ENCODE measurements at regions not wholly inside any gene's neighbourhood (a gene's known extent, or its start where the extent isn't known, plus 50 kb on each side); places are given as distances from the start of the nearest gene placed in this dataset.
"Not testable (repeated sequence)": the region's sequence is repeated elsewhere in the genome, so short reads cannot be mapped to it uniquely, and the experiment has no call there.

- DNase-seq: peak; percentile 25
Observed at GRCh38 chr14:80055667-80056496, 155.4 kb downstream of the DIO2 start.

DNA sequence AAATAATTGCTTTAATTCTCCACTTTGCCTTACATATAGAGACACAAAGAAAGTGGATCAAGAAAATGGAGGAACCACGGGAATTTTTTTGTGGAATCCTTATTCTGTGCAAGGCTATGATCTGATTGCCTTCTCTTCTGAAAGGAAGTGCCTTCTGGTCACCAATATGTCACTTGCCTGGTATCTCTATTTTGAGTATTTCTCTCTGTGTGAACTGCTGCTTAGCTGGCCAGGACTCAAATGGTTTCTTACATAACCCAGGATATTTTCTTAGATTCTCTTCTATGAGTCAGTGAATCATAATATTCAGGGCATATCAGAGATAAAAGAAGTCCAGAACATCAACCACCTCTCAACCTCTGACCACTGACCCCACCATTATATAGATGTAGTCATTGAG lies 156.1 kb downstream of the DIO2 start:
- DNase-seq: no peak

DNA sequence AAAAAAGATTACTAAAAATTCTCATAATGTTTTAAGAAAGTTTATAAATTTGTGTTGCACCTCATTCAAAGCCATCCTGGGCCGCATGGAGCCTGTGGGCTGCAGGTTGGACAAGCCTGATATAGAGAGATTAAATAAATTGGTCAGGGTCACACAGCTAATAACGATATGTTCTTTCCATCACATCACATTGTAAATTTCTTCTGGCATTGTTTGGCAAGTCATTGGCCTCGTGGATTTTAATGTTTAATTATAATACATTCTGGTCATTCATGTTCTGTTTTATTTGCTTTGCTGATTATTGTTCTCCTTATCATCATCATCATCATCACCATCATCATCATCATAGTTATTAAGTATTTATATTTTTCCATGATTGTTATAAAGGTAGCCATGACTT lies 157.3 kb downstream of the DIO2 start:
- DNase-seq: no peak

GRCh38 chr14:80049055-80049454 lies 162.2 kb downstream of the DIO2 start:
- DNase-seq: no peak

GRCh38 chr14:80047761-80048160 lies 163.5 kb downstream of the DIO2 start:
- DNase-seq: no peak

DNA sequence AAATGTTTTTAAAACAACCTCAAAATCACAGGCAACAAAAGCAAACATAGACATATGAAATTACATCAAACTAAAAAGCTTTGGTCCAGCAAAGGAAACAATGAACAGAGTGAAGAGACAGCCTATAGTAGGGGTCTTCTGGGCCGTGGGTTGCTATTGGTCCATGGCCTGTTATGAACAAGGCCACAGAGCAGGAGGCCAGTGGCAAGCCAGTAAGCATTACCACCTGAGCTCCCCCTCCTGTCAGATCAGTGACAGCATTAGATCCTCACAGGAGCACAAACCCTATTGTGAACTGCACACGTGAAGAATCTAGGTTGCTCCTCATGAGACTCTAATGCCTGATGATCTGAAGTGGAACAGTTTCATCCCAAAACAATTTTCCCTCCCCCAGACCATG lies 174.0 kb downstream of the DIO2 start:
- DNase-seq: no peak

GRCh38 chr14:80024417-80024816 lies 186.9 kb downstream of the DIO2 start:
- DNase-seq: no peak

GRCh38 chr14:80018476-80018875 lies 192.8 kb downstream of the DIO2 start:
- DNase-seq: not testable (repeated sequence)

DNA sequence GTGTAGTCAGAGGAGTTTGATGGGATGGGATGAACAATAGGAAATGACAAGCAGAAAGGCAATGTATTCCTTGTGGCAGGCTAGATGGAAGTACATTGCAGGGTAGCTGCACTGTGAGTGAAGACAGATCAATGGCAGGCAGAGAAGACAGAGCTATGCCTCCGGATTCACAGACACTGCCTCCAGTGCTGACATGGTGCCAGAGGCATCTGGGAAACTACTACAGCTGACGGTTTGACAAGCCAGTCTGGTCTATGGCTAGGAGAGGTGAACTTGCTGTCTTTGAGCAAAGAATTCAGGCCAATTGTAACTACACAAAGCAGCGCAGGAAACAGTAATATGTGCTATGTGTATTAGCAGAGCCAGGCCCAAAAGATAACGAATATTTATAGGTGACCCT lies 193.5 kb downstream of the DIO2 start:
- DNase-seq: no peak

DNA sequence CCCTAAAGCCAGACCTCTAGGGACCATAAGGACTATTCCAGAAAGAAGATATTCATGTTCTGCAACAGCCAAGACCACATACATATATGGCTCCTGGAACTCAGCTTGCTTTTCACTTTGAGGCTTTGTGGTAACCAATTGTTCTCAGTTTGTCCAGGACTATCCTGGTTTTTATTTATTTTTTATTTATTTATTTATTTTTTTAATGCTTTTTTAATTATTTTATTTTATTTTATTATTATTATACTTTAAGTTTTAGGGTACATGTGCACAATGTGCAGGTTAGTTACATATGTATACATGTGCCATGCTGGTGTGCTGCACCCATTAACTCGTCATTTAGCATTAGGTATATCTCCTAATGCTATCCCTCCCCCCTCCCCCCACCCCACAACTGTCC lies 201.1 kb downstream of the DIO2 start:
- not testable (repeated sequence) for DNase-seq

DNA sequence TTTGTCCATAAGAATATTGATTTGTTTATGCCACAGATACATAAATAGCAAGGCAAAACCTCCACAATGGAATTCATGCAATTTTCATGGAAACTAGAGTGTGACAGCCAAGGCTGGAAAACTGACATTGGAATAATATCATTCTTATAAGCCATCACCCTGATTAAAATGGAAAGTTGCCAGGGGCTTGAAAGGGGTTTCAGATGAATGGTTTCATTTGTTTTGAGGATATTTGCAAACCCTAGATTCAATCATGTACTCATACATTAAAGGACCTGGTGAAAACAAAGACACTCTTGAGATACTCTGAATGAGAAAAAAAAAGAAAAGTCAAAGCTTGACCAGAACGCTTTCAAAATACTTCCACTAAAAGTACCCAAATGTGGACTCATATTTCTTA lies 205.7 kb downstream of the DIO2 start:
- DNase-seq: peak; percentile 63

DNA sequence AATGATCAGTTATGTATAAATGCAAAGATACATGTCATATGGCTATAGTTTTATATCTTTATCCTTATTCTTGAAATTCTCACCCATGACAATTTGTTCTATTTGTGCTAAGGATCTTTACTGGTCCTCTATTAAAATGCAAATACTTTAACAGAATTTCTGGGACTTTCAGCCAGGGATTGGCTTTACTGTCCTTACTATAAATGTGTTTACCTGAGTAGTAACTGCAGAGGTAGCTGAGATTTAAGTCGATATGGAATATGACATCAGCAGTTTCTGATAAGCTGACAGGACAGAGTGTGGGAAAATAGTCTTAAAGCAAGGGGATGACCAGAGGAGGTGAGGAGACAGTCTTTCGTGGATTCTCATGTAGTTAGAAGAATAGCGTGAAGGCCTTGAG lies 206.4 kb downstream of the DIO2 start:
- no peak for DNase-seq

DNA sequence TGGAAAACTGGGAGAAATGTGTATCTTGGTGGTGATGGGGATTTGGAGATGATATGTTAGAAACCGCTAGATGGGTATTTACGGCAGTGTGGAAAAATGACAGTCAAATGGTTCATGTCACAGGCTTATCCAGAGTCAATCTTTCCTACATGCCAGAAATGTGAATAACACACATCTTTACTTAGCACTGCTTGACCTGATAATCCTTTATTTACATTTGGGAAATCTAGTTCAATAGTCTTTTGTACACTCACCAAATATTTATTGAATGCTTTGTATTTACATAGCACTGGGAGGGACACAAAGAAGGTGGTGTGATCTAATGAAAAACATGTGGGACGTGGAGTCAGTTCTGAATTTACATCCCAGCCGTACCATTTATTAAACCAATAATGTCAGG lies 208.2 kb downstream of the DIO2 start:
- DNase-seq: peak; percentile 64

GRCh38 chr14:79997509-79998208 lies 213.6 kb downstream of the DIO2 start:
- DNase-seq: no peak

GRCh38 chr14:79992407-79993198 lies 218.7 kb downstream of the DIO2 start:
- DNase-seq: no peak

- DNase-seq: no peak
Observed at GRCh38 chr14:79991866-79992265, 219.4 kb downstream of the DIO2 start.

GRCh38 chr14:79989990-79990389 lies 221.3 kb downstream of the DIO2 start:
- DNase-seq: no peak

- no peak for DNase-seq
Observed at GRCh38 chr14:79986251-79986650, 225.1 kb downstream of the DIO2 start.

DNA sequence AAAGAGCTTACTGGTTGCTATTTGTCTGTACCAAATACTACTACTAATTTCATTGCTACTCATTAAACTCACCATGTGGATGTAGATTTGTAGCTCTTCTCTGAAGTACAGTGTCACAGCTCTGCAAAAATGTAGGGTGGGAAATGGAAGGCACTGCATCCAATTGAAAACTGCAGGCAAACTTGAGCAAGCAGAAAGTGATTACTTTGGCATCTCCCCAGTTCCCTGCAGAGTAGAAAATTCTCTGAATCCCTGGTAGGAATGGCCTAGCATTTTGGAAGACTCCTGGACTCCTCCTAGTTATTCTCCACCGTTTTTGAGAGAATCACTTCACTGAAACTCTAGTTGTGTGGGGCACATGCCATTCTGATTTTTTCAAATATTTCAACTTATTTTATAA lies 239.1 kb downstream of the DIO2 start:
- no peak for DNase-seq

DNA sequence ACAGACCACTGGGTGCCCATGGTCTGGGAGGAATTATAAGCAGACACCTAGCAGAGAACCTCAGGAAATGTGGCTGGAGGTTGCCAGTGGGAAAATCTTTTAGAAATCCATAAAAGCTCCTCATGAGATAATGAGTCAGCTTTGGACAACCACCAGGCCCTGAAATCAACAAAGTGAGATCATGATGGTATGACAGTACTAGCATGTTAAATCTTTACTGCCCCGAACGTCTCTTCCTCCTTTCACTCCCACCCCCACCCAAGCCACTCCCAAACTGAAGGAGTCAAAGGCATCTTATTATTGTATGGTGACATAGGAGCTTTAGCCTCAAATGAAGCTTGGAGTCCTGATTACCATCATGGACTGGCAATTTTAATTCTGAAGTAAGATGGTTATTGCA lies 240.0 kb downstream of the DIO2 start:
- DNase-seq: no peak

DNA sequence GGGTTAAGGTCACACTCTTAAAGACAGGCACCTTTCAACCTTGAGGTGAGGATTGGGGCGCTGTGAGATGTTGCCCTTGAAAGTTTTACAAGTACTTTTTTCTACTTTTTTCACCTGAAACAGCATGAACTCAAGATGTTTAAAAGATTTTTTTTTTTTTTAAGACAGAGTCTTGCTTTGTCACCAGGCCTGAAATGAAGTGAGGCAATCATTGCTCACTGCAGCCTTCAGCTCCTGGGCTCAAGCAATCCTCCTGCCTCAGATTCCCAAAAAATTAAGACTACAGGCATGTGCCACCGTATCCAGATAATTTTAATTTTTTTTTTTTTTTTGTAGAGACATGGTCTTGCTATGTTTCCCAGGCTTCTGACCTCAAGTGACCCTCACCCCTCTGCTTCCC lies 243.9 kb downstream of the DIO2 start:
- DNase-seq: no peak

DNA sequence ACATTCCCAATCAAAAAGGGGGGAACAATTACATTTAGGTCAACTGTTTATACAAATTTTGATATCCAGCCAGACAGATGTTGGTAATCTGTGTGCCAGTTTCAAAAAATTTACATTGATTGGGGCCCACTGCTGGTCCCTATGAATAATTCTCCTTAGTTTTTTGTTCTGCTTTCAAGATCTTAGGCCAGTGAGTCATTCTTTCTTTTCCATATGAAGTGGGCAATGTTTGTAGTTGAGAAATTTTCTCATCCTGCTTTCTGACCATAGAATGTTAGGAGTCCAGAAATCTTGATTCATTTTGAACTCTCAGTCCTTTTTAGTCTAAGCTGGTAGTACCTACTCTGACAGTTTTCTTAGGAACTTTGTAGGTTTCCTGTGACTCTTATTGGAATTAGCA lies 244.3 kb downstream of the DIO2 start:
- DNase-seq: no peak

DNA sequence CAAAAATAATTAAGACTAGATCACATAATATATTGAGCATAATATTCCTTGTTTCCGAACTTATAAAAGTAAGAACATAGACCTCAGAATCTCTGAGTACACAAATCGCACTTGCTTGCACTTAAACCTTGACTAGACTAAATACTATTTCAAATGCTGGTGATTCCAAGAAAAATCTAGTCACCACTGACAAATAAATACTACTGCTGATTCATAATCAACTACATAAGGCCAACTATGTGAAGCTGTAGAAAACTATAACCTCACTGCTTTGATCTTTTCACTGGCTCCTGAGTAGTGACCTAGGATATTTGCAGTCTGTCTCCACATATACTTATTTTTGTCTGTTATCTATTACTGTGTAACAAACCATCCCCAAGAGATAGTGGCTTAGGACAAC lies 245.4 kb downstream of the DIO2 start:
- DNase-seq: no peak

- no peak for DNase-seq
Observed at GRCh38 chr14:79961197-79961596, 250.1 kb downstream of the DIO2 start.

Data from NCI-H1048 (cell line).